ENCODE measurements at regions not wholly inside any gene's neighbourhood (a gene's known extent, or its start where the extent isn't known, plus 50 kb on each side); places are given as distances from the start of the nearest gene placed in this dataset.

GRCh38 chr17:53628011-53628410, 194.7 kb upstream of the KIF2B start:
- intact Hi-C loops (cut with micrococcal nuclease; ENCODE audit: unreplicated experiment), result no loop called here
- no peaks in the 10 kb centered on the region for H4K20me1 ChIP-seq (ENCODE audit: insufficient read depth)
- H2AFZ ChIP-seq, result no peak overlapping the region
- no peak overlapping the region for H3K4me3 ChIP-seq
- H3K79me2 ChIP-seq (ENCODE audit: low read depth), result no peaks in the 10 kb centered on the region
- CTCF ChIA-PET, result no interaction called here
- H3K9me3 ChIP-seq (ENCODE audit: insufficient read depth, low read depth), result no peaks in the 10 kb centered on the region
- POLR2A ChIA-PET (ENCODE audit: unreplicated experiment), result no interaction called here
- no TSS peak for BruUV-seq (replicated peaks)
- 0 out of 2 replicates have a peak, but pooled peaks cover 3% of the 10 kb centered on the region for H3K27me3 ChIP-seq (ENCODE audit: insufficient read depth, low read depth)
- TF ChIP-seq CTCF (conservative IDR thresholded peaks at IDR 0.05), result no peak
- no peak for TF ChIP-seq EZH2 (IDR thresholded peaks at IDR 0.05; ENCODE audit: low read depth)
- H3K36me3 ChIP-seq (ENCODE audit: low read depth), result no peaks in the 10 kb centered on the region
- H3F3A ChIP-seq (ENCODE audit: insufficient read depth, low read depth), result no peaks in the 10 kb centered on the region; the same call in 1 of the 2 replicates
- no peaks in the 10 kb centered on the region for H3K9me2 ChIP-seq (ENCODE audit: insufficient read depth)
- no peak overlapping the region for H3K4me2 ChIP-seq
- peaks cover 19% of the 10 kb centered on the region for H3K4me1 ChIP-seq (replicated peaks; ENCODE audit: insufficient read depth)
- DNase-seq, result no peak
- no peak overlapping the region for H3K27ac ChIP-seq

GRCh38 chr17:53627511-53627910, 195.2 kb upstream of the KIF2B start:
- Histone ChIP-seq H3F3A (ENCODE audit: insufficient read depth, low read depth) (no peaks in the 10 kb centered on the region; the same call in 1 of the 2 replicates), H3K4me1 (replicated peaks; ENCODE audit: insufficient read depth) (peaks cover 19% of the 10 kb centered on the region), H2AFZ (no peak overlapping the region), H3K4me3 (no peak overlapping the region), H3K79me2 (ENCODE audit: low read depth) (no peaks in the 10 kb centered on the region), H3K4me2 (no peak overlapping the region), H4K20me1 (ENCODE audit: insufficient read depth) (no peaks in the 10 kb centered on the region), H3K36me3 (ENCODE audit: low read depth) (no peaks in the 10 kb centered on the region), H3K27ac (no peak overlapping the region), H3K27me3 (ENCODE audit: insufficient read depth, low read depth) (0 out of 2 replicates have a peak, but pooled peaks cover 3% of the 10 kb centered on the region), H3K9me3 (ENCODE audit: insufficient read depth, low read depth) (no peaks in the 10 kb centered on the region), H3K9me2 (ENCODE audit: insufficient read depth) (no peaks in the 10 kb centered on the region)
- no peak for TF ChIP-seq EZH2 (IDR thresholded peaks at IDR 0.05; ENCODE audit: low read depth)
- TF ChIP-seq CTCF (conservative IDR thresholded peaks at IDR 0.05), result no peak
- no peak for DNase-seq
- BruUV-seq (replicated peaks), result no TSS peak
- intact Hi-C loops (cut with micrococcal nuclease; ENCODE audit: unreplicated experiment), result no loop called here
- CTCF ChIA-PET, result no interaction called here
- POLR2A ChIA-PET (ENCODE audit: unreplicated experiment), result no interaction called here

GRCh38 chr17:53626286-53626685, 196.4 kb upstream of the KIF2B start:
- peaks cover 19% of the 10 kb centered on the region for H3K4me1 ChIP-seq (replicated peaks; ENCODE audit: insufficient read depth)
- no peak overlapping the region for H3K4me3 ChIP-seq
- no peak for TF ChIP-seq CTCF (conservative IDR thresholded peaks at IDR 0.05)
- no peak for TF ChIP-seq EZH2 (IDR thresholded peaks at IDR 0.05; ENCODE audit: low read depth)
- H3K9me2 ChIP-seq (ENCODE audit: insufficient read depth), result no peaks in the 10 kb centered on the region
- H3K4me2 ChIP-seq, result no peak overlapping the region
- H3K36me3 ChIP-seq (ENCODE audit: low read depth), result no peaks in the 10 kb centered on the region
- H2AFZ ChIP-seq, result no peak overlapping the region
- H3K27ac ChIP-seq, result no peak overlapping the region
- no peaks in the 10 kb centered on the region for H3K9me3 ChIP-seq (ENCODE audit: insufficient read depth, low read depth)
- POLR2A ChIA-PET (ENCODE audit: unreplicated experiment), result no interaction called here
- intact Hi-C loops (cut with micrococcal nuclease; ENCODE audit: unreplicated experiment), result no loop called here
- H3F3A ChIP-seq (ENCODE audit: insufficient read depth, low read depth), result no peaks in the 10 kb centered on the region; the same call in 1 of the 2 replicates
- no peaks in the 10 kb centered on the region for H3K79me2 ChIP-seq (ENCODE audit: low read depth)
- CTCF ChIA-PET, result no interaction called here
- peak in 1 of 2 experiments; percentile 43 for DNase-seq
- H4K20me1 ChIP-seq (ENCODE audit: insufficient read depth), result no peaks in the 10 kb centered on the region
- no peaks in the 10 kb centered on the region for H3K27me3 ChIP-seq (ENCODE audit: insufficient read depth, low read depth)
- no TSS peak for BruUV-seq (replicated peaks)
